Lung (tissue), 11 donors: ENCODE measurements at regions not wholly inside any gene's neighbourhood (a gene's known extent, or its start where the extent isn't known, plus 50 kb on each side); places are given as distances from the start of the nearest gene placed in this dataset.

Source experiments
- ATAC-seq: fragments of 200-7000 bp; cut with Tn5 transposase; one replicate; pipeline ENCODE4 v1.9.1; 2020; ENCODE audit warnings: moderate number of reproducible peaks; ENCODE audit not compliant: insufficient read depth, low FRiP score
- DNase-seq, 3 donors: peaks; one replicate each; pipeline ENCODE4 v3.0.0-alpha.2; 2013 to 2017
- H3K27ac ChIP-seq, 2 donors: one replicate each; pipeline ENCODE4 v1.5.1; 2013; ENCODE audit warnings: mild to moderate bottlenecking in 2 of 2, moderate library complexity in 2 of 2, control low read depth in 1 of 2, inconsistent platforms in 1 of 2, low read depth in 1 of 2, low read length in 1 of 2
- H3K27me3 ChIP-seq, 3 donors: one replicate each; pipeline ENCODE4 v1.5.1; 2013; ENCODE audit warnings: low read length in 2 of 3; ENCODE audit not compliant: control insufficient read depth in 3 of 3, insufficient read depth in 3 of 3
- H3K36me3 ChIP-seq, 4 donors: one replicate each; pipeline ENCODE4 v1.5.1; 2013; ENCODE audit warnings: low read length in 4 of 4, mild to moderate bottlenecking in 1 of 4, moderate library complexity in 1 of 4; ENCODE audit not compliant: control insufficient read depth in 4 of 4, insufficient read depth in 4 of 4
- H3K4me1 ChIP-seq, 5 donors: one replicate each; pipeline ENCODE4 v1.5.1; 2013; ENCODE audit warnings: low read length in 5 of 5, mild to moderate bottlenecking in 2 of 5, moderate library complexity in 1 of 5; ENCODE audit not compliant: control insufficient read depth in 5 of 5, insufficient read depth in 5 of 5
- H3K4me3 ChIP-seq: one replicate; pipeline ENCODE4 v1.5.1; 2013; ENCODE audit warnings: mild to moderate bottlenecking, control low read depth, moderate library complexity
- H3K9ac ChIP-seq, 2 donors: one replicate each; pipeline ENCODE4 v1.5.1; 2013; ENCODE audit warnings: low read length in 2 of 2, control low read depth in 1 of 2; ENCODE audit not compliant: insufficient read depth in 1 of 2
- H3K9me3 ChIP-seq, 4 donors: one replicate each; pipeline ENCODE4 v1.5.1; 2013; ENCODE audit warnings: low read length in 3 of 4, mild to moderate bottlenecking in 1 of 4, moderate library complexity in 1 of 4; ENCODE audit not compliant: control insufficient read depth in 4 of 4, insufficient read depth in 3 of 4
- WGBS, 2 donors: extraction: QIAGEN DNeasy Blood & Tissue Kit; methylation state at CpG; one replicate each; pipeline ENCODE4 v1.1.7; 2013; 5-methylcytosine and 5-hydroxymethylcytosine counted together
- TF ChIP-seq, protein P1 (sequence below): IDR thresholded peaks from 2 replicates; pipeline ENCODE4 v1.5.1; 2012; ENCODE audit warnings: mild to moderate bottlenecking; ENCODE audit errors: control extremely low read depth, extremely low read depth
- donor health status: control.
- donor health status: control.
- donor health status: Bipolar disorder and iron deficiency.
- donor health status: healthy.
- donor health status: DM: yes; HTN: yes; CAD: no.

- H3K9ac ChIP-seq = no peak overlapping the region
- no peak overlapping the region for H3K27ac ChIP-seq
- DNase-seq = no peak
- 81 to 86% methylated on average over 4 of the region's 4 CpGs for WGBS, 2 donors
- H3K36me3 ChIP-seq = no peaks in the 10 kb centered on the region
- no peaks in the 10 kb centered on the region for H3K27me3 ChIP-seq
- H3K9me3 ChIP-seq = peaks cover 0 to 5% (median 0%) of the 10 kb centered on the region in 4 donors
- ATAC-seq = no peak
- no peaks in the 10 kb centered on the region for H3K4me1 ChIP-seq
- TF ChIP-seq, protein P1, sequence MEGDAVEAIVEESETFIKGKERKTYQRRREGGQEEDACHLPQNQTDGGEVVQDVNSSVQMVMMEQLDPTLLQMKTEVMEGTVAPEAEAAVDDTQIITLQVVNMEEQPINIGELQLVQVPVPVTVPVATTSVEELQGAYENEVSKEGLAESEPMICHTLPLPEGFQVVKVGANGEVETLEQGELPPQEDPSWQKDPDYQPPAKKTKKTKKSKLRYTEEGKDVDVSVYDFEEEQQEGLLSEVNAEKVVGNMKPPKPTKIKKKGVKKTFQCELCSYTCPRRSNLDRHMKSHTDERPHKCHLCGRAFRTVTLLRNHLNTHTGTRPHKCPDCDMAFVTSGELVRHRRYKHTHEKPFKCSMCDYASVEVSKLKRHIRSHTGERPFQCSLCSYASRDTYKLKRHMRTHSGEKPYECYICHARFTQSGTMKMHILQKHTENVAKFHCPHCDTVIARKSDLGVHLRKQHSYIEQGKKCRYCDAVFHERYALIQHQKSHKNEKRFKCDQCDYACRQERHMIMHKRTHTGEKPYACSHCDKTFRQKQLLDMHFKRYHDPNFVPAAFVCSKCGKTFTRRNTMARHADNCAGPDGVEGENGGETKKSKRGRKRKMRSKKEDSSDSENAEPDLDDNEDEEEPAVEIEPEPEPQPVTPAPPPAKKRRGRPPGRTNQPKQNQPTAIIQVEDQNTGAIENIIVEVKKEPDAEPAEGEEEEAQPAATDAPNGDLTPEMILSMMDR = no peak
- H3K4me3 ChIP-seq = no peak overlapping the region
These were observed 618.8 kb upstream of the GRM7 start for GRCh38 chr3:6242104-6242503.

DNA sequence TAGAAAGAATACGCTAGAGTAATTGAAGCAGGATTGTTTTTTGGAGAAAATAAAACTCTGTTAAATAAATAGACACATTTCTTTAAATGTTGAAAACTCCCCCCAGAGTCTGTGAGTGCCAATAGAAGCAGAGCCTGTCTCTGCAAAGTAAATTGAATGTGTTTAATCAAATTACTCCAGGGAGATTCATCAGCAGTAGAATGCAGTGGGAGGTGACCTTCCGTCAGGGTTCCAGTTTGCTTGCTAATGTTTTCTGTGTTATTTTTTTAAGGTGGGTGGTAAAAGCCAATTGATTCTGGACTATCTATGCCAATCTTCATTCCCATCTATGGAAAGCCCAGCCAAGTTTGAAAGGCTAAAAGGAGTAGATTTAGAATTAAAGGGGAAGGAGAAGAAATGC is 612.4 kb upstream of the GRM7 start:
- DNase-seq = no peak
- TF ChIP-seq, protein P1 = no peak
- 46 to 94% methylated on average over 2 of the region's 2 CpGs for WGBS, 2 donors

DNA sequence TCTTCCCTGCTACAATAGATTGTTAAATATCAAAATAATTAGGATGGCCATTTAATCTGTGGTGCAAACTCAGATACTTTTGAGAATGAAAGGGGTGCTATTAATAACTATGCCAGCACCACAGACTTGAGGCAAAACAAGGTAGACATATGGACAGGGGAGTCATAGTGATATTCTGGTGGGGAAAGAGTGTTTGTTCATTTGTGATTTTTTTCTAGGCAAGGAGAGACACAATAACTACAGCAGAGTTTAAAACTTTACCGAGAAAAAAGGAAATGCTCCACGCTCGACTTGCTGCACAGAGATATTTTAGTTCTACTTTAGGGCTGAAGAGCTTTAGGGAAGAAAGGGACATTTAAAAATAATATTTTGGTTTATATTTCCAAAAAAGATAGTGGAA is 611.2 kb upstream of the GRM7 start:
- no peak for DNase-seq
- TF ChIP-seq, protein P1 = no peak
- H3K4me1 ChIP-seq = no peaks in the 10 kb centered on the region
- no peak overlapping the region for H3K9ac ChIP-seq
- H3K9me3 ChIP-seq = peaks cover 0 to 3% (median 1%) of the 10 kb centered on the region in 4 donors
- no peak for ATAC-seq
- no peak overlapping the region for H3K27ac ChIP-seq
- H3K4me3 ChIP-seq = no peak overlapping the region
- no peaks in the 10 kb centered on the region for H3K27me3 ChIP-seq
- H3K36me3 ChIP-seq = no peaks in the 10 kb centered on the region
- WGBS, 2 donors = 41 to 61% methylated on average over 3 of the region's 3 CpGs

More for the DNA sequence above, 612.4 kb upstream of the GRM7 start:
- no peak for ATAC-seq
- Histone ChIP-seq H3K9ac (no peak overlapping the region), H3K4me3 (no peak overlapping the region), H3K9me3 (no peaks in the 10 kb centered on the region), H3K36me3 (no peaks in the 10 kb centered on the region), H3K4me1 (no peaks in the 10 kb centered on the region), H3K27me3 (no peaks in the 10 kb centered on the region), H3K27ac (no peak overlapping the region)

DNA sequence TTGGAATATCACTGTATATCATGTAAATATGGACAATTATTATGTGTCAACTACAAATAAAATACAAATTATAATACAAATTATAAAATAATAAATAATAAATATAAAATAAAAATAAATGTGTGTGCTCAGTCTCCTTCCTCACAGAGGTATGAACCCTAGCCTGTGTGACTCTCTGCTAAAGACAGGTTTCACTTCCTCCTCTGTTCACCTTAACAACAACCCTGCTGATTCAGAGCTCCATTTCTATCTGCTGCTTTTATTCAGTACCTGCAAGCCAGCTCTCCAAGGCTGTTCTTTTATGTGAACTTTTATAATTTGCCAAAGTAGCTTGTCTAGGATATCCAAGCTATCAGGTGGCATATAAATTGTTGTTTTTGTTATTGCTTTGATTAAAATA is 610.7 kb upstream of the GRM7 start:
- H3K36me3 ChIP-seq = no peaks in the 10 kb centered on the region
- no peak overlapping the region for H3K9ac ChIP-seq
- H3K4me3 ChIP-seq = no peak overlapping the region
- H3K27me3 ChIP-seq = no peaks in the 10 kb centered on the region
- no peak overlapping the region for H3K27ac ChIP-seq
- no peaks in the 10 kb centered on the region for H3K4me1 ChIP-seq
- ATAC-seq (no peak), DNase-seq (no peak)
- H3K9me3 ChIP-seq = peaks cover 0 to 3% (median 1%) of the 10 kb centered on the region in 4 donors
- TF ChIP-seq, protein P1 = no peak
